H1 (cell line): ENCODE measurements at regions not wholly inside any gene's neighbourhood (a gene's known extent, or its start where the extent isn't known, plus 50 kb on each side); places are given as distances from the start of the nearest gene placed in this dataset.

Experiments used
- CTCF ChIA-PET: fragments of 300-600 bp; sonication (Branson Sonifier 250); formaldehyde crosslinking; loops from one replicate; lab custom pipeline; 2021; ENCODE audit not compliant: partially characterized antibody; lab: Charles Lee
- POLR2A ChIA-PET: fragments of 300-600 bp; sonication (Branson Sonifier 250); formaldehyde crosslinking; loops from one replicate; lab custom pipeline; 2021; ENCODE audit warnings: inconsistent platforms; ENCODE audit not compliant: partially characterized antibody; lab: Charles Lee
- DNase-seq, 2 experiments: peaks; one replicate each; pipeline versions ENCODE4 v3.0.0 to v3.0.0-alpha.2; 2010 to 2022; ENCODE audit warnings: low spot score in 2 of 2, low read depth in 1 of 2, mixed read lengths in 1 of 2
- FAIRE-seq: peaks from 2 replicates; lab custom pipeline; 2011; peaks lifted over from hg19 to GRCh38; lab: Jason Lieb, UNC
- H2AFZ ChIP-seq: 2 replicates; pipeline ENCODE4 v1.8.1; 2012; ENCODE audit warnings: low read length, inconsistent platforms
- H2AK5ac ChIP-seq: 2 replicates; pipeline ENCODE4 v1.6.1; 2013; ENCODE audit warnings: low read depth, low read length
- H2BK120ac ChIP-seq: replicated peaks from 2 replicates; pipeline ENCODE3; 2013; ENCODE audit warnings: low read depth, low read length, inconsistent platforms
- H2BK12ac ChIP-seq: 2 replicates; pipeline ENCODE4 v1.6.1; 2013; ENCODE audit warnings: low read depth, low read length
- H2BK15ac ChIP-seq: 2 replicates; pipeline ENCODE4 v1.6.1; 2013; ENCODE audit warnings: low read length
- H2BK20ac ChIP-seq: 2 replicates; pipeline ENCODE4 v1.6.1; 2013; ENCODE audit warnings: low read length
- H2BK5ac ChIP-seq: 2 replicates; pipeline ENCODE4 v1.6.1; 2013; ENCODE audit warnings: low read depth, low read length
- H3K14ac ChIP-seq: 2 replicates; pipeline ENCODE4 v1.6.1; 2013; ENCODE audit warnings: inconsistent platforms; ENCODE audit not compliant: insufficient read length
- H3K18ac ChIP-seq: 2 replicates; pipeline ENCODE4 v1.6.1; 2013; ENCODE audit warnings: low read length; ENCODE audit errors: extremely low read depth
- H3K23ac ChIP-seq: 2 replicates; pipeline ENCODE4 v1.6.1; 2013; ENCODE audit warnings: inconsistent platforms; ENCODE audit not compliant: insufficient read length
- H3K23me2 ChIP-seq: 2 replicates; pipeline ENCODE4 v1.6.1; 2013; ENCODE audit warnings: low read depth, low read length
- H3K27ac ChIP-seq: 2 replicates; pipeline ENCODE4 v1.6.1; 2011; ENCODE audit warnings: low read depth, low read length, inconsistent platforms
- H3K27me3 ChIP-seq, 4 experiments: replicated peaks in 1 of 4; 1 replicate in 1 of 4; 2 replicates in 3 of 4; pipeline versions ENCODE4 v1.6.1 to v1.8.1; 2011 to 2013; ENCODE audit warnings: low read length in 3 of 4, mild to moderate bottlenecking in 3 of 4, inconsistent platforms in 2 of 4, mixed read lengths in 2 of 4, moderate library complexity in 1 of 4; ENCODE audit not compliant: control insufficient read depth in 3 of 4, insufficient read depth in 3 of 4; ENCODE audit errors: extremely low read depth in 1 of 4
- H3K36me3 ChIP-seq, 4 experiments: 2 replicates each; pipeline versions ENCODE4 v1.6.1 to v1.8.1; 2011 to 2013; ENCODE audit warnings: mild to moderate bottlenecking in 4 of 4, low read length in 3 of 4, moderate library complexity in 2 of 4, control low read depth in 1 of 4, inconsistent platforms in 1 of 4; ENCODE audit not compliant: insufficient read depth in 4 of 4, control insufficient read depth in 2 of 4
- H3K4ac ChIP-seq: replicated peaks from 2 replicates; pipeline ENCODE3; 2013; ENCODE audit warnings: low read length, low read depth, mixed read lengths, inconsistent platforms; ENCODE audit not compliant: insufficient read length
- H3K4me1 ChIP-seq, 4 experiments: replicated peaks in 1 of 4; 1 replicate in 1 of 4; 2 replicates in 3 of 4; pipeline versions ENCODE4 v1.6.1 to v1.8.1; 2011 to 2013; ENCODE audit warnings: low read length in 3 of 4, inconsistent platforms in 2 of 4, mixed read lengths in 1 of 4; ENCODE audit not compliant: insufficient read depth in 4 of 4, control insufficient read depth in 3 of 4
- H3K4me2 ChIP-seq, 2 experiments: 2 replicates each; pipeline versions ENCODE4 v1.6.1 to v1.8.1; 2011 to 2013; ENCODE audit warnings: low read depth in 2 of 2, low read length in 2 of 2, control low read depth in 1 of 2, inconsistent platforms in 1 of 2, mild to moderate bottlenecking in 1 of 2; ENCODE audit not compliant: insufficient read depth in 1 of 2
- H3K4me3 ChIP-seq, 4 experiments: fragments of 200-600, 300-600 bp in 1 of 4; sonication (generic), shearing (Covaris generic), sonication (Bioruptor Twin) in 1 of 4; 2 replicates each; pipeline versions ENCODE4 v1.5.1 to v1.8.1; 2011 to 2016; ENCODE audit warnings: low read length in 4 of 4, low read depth in 3 of 4, control low read depth in 2 of 4, inconsistent platforms in 2 of 4, mild to moderate bottlenecking in 2 of 4, mixed read lengths in 1 of 4, moderate library complexity in 1 of 4; ENCODE audit not compliant: insufficient read depth in 2 of 4; ENCODE audit errors: extremely low read depth in 1 of 4
- H3K56ac ChIP-seq: replicated peaks from 2 replicates; pipeline ENCODE3; 2013; ENCODE audit warnings: low read depth, mild to moderate bottlenecking, mixed read lengths, low read length, inconsistent platforms; ENCODE audit not compliant: insufficient read length
- H3K79me1 ChIP-seq: 2 replicates; pipeline ENCODE4 v1.6.1; 2013; ENCODE audit warnings: low read depth, low read length, control low read depth
- H3K79me2 ChIP-seq, 2 experiments: 2 replicates each; pipeline versions ENCODE4 v1.6.1 to v1.8.1; 2012 to 2013; ENCODE audit warnings: low read length in 2 of 2, mild to moderate bottlenecking in 2 of 2, inconsistent platforms in 1 of 2; ENCODE audit not compliant: insufficient read depth in 2 of 2, control insufficient read depth in 1 of 2
- H3K9ac ChIP-seq, 4 experiments: replicated peaks in 1 of 4; 1 replicate in 1 of 4; 2 replicates in 3 of 4; pipeline versions ENCODE4 v1.6.1 to v1.8.1; 2011 to 2013; ENCODE audit warnings: low read depth in 3 of 4, low read length in 3 of 4, control low read depth in 2 of 4, mild to moderate bottlenecking in 2 of 4, moderate library complexity in 2 of 4, inconsistent platforms in 1 of 4; ENCODE audit errors: extremely low read depth in 1 of 4
- H3K9me3 ChIP-seq, 2 experiments: 2 replicates each; pipeline versions ENCODE4 v1.6.1 to v1.8.1; 2012 to 2013; ENCODE audit warnings: mild to moderate bottlenecking in 2 of 2, moderate library complexity in 2 of 2, control low read depth in 1 of 2, inconsistent platforms in 1 of 2, low read depth in 1 of 2, low read length in 1 of 2, mixed read lengths in 1 of 2; ENCODE audit not compliant: insufficient read depth in 2 of 2
- H4K20me1 ChIP-seq, 2 experiments: replicated peaks in 1 of 2; 2 replicates each; pipeline versions ENCODE3 to v1.8.1; 2011 to 2013; ENCODE audit warnings: inconsistent platforms in 2 of 2, low read length in 2 of 2, mild to moderate bottlenecking in 1 of 2; ENCODE audit not compliant: insufficient read depth in 2 of 2, control insufficient read depth in 1 of 2
- H4K5ac ChIP-seq: 2 replicates; pipeline ENCODE4 v1.6.1; 2013; ENCODE audit warnings: low read length, low read depth, mixed read lengths, inconsistent platforms; ENCODE audit not compliant: insufficient read length
- H4K8ac ChIP-seq: 2 replicates; pipeline ENCODE4 v1.8.0; 2013; ENCODE audit warnings: mild to moderate bottlenecking, moderate library complexity, low read length, inconsistent platforms; ENCODE audit not compliant: insufficient read depth; ENCODE audit errors: extremely low read depth
- H4K91ac ChIP-seq: replicated peaks from 2 replicates; pipeline ENCODE3; 2013; ENCODE audit warnings: low read length, mixed read lengths, inconsistent platforms; ENCODE audit not compliant: insufficient read length
- ATF3 ChIP-seq: IDR thresholded peaks from 2 replicates; pipeline ENCODE4 v1.6.1; 2011; ENCODE audit warnings: low read depth, mild to moderate bottlenecking, low read length; ENCODE audit not compliant: insufficient read depth
- EZH2 ChIP-seq: fragments of 200-600 bp; sonication (generic); IDR thresholded peaks from 2 replicates; pipeline ENCODE4 v1.7.1; 2012; ENCODE audit warnings: low read depth, mild to moderate bottlenecking, moderate library complexity, low read length, inconsistent platforms; ENCODE audit not compliant: severe bottlenecking
- RBBP5 ChIP-seq: IDR thresholded peaks from 2 replicates; pipeline ENCODE4 v1.7.1; 2012; ENCODE audit warnings: low read depth, mild to moderate bottlenecking, inconsistent platforms, low read length, moderate library complexity, borderline replicate concordance
- WGBS, 2 experiments: shearing (Covaris generic) in 1 of 2; methylation state at CpG; one replicate each; pipeline versions ENCODE4 v1.1.6 to v1.1.7; 2013 to 2015; ENCODE audit warnings: low lambda C conversion rate in 2 of 2, mixed read lengths in 2 of 2, inconsistent platforms in 1 of 2, low coverage in 1 of 2, missing lambda C conversion rate in 1 of 2; ENCODE audit not compliant: insufficient replicate concordance in 2 of 2, insufficient coverage in 1 of 2, insufficient read length in 1 of 2; ENCODE audit errors: extremely low coverage in 1 of 2, missing lambda C conversion rate in 1 of 2; 5-methylcytosine and 5-hydroxymethylcytosine counted together

GRCh38 chr6:163712566-163712961, 298.0 kb downstream of the QKI start:
- Histone ChIP-seq H3K4me1 (no peaks in the 10 kb centered on the region), H2BK15ac (no peak overlapping the region), H3K79me1 (no peaks in the 10 kb centered on the region), H3K56ac (no peak overlapping the region), H4K8ac (peak overlapping the region; percentile 53; the same call in 1 of the 2 replicates), H4K5ac (no peak overlapping the region), H3K9me3 (no peaks in the 10 kb centered on the region), H3K36me3 (no peaks in the 10 kb centered on the region), H2AFZ (no peak overlapping the region), H3K23me2 (no peaks in the 10 kb centered on the region), H3K14ac (no peak overlapping the region), H3K79me2 (no peaks in the 10 kb centered on the region), H3K4ac (no peak overlapping the region), H3K27ac (no peak overlapping the region), H4K91ac (no peak overlapping the region), H3K9ac (no peak overlapping the region), H3K23ac (no peak overlapping the region), H2BK20ac (no peak overlapping the region), H3K27me3 (no peaks in the 10 kb centered on the region), H4K20me1 (no peaks in the 10 kb centered on the region), H3K4me3 (no peak overlapping the region), H2BK12ac (no peak overlapping the region), H3K4me2 (no peak overlapping the region), H3K18ac (no peak overlapping the region), H2BK5ac (no peak overlapping the region), H2AK5ac (no peak overlapping the region), H2BK120ac (no peak overlapping the region)
- ChIA-PET POLR2A (no interaction called here), CTCF (interaction anchor here (0.6 to 2.2 kb wide), 8 partner anchors 10 to 790 kb away, joined by 3 to 6 read pairs (median 3); no protein-coding TSS in a partner anchor)
- WGBS, 2 experiments = 89% methylated on average over 8 of the region's 8 CpGs; no CpG with 5 or more reads in 1 of the 2 experiments
- no peak for DNase-seq
- TF ChIP-seq RBBP5 (no peak), ATF3 (no peak), EZH2 (no peak)
- FAIRE-seq = no peak
